Muscle of arm (tissue), 1 donor: ENCODE measurements at regions not wholly inside any gene's neighbourhood (a gene's known extent, or its start where the extent isn't known, plus 50 kb on each side); places are given as distances from the start of the nearest gene placed in this dataset.
A peak's percentile ranks its signal among the peaks of the same experiment; 100 is the strongest.

ENCODE experiments used
- DNase-seq: peaks from one replicate; pipeline ENCODE4 v3.0.0-alpha.2; 2013

- no peak for DNase-seq
Measured at GRCh38 chr3:162193148-162194095, 696.8 kb downstream of the OTOL1 start.

DNA sequence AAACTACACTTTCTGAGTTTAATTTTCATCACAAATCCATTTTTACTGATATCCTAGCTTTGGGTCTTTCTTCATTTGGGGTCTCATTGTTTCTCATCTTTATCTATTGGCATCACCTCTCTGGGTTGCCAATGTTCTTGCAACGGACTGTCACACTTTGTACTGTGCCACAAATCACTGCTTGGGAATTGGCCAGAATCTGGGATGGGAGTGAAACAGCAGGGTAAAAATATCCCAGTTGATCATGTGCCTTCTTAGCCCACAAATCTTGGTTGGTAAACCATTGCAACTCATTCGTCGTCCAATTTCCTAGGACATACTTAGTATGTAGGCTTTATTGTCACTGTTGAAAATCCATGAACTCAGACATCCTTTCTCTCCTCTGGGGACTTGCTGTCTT lies 698.5 kb downstream of the OTOL1 start:
- DNase-seq = no peak

- DNase-seq = no peak
Measured at GRCh38 chr3:162196964-162197363, 700.4 kb downstream of the OTOL1 start.

- no peak for DNase-seq
Measured at GRCh38 chr3:162200836-162201235, 704.2 kb downstream of the OTOL1 start.

- no peak for DNase-seq
Measured at GRCh38 chr3:162206648-162207047, 710.0 kb downstream of the OTOL1 start.

DNA sequence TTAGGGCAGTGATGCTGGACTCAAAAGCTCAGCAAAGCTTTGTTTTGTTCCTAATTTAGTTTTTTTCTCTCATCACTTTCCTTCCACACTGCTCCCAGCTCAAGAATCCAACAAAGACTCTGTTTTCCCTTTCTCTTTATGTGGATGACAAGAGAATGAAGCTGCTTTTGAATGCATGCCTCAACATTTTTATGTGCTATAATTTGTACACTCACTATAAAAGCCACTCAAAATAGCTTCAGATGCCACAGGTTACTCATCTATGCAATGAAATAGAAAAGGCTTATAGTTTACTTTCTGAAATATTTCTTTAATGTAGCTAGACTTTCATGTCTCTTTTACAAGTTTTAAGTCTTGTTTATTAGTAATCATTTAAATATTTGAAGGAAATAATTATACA lies 714.9 kb downstream of the OTOL1 start:
- no peak for DNase-seq

GRCh38 chr3:162213196-162213595 lies 716.6 kb downstream of the OTOL1 start:
- no peak for DNase-seq

- peak; percentile 52 for DNase-seq
Measured at GRCh38 chr3:162213956-162214355, 717.3 kb downstream of the OTOL1 start.

- DNase-seq = peak; percentile 91
Measured at GRCh38 chr3:162217647-162218046, 721.0 kb downstream of the OTOL1 start.

DNA sequence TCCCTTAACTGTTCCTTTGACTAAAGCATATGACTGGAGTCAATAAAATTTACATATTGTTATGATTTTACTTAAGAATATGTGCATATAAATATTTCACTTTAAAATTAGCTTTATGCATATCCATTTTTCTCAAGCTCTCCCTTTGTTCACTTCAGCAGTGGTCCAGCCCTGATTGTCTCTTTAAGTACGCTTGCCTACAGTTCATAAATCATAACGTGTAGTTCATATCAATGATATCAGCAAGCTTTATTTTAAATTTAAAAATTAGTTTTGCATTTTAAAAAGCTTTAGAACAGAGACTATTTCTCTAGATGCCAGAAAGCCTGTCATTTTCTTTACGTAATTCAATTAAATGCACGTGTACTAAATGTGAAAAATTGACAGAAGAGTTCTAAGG lies 721.9 kb downstream of the OTOL1 start:
- no peak for DNase-seq

DNA sequence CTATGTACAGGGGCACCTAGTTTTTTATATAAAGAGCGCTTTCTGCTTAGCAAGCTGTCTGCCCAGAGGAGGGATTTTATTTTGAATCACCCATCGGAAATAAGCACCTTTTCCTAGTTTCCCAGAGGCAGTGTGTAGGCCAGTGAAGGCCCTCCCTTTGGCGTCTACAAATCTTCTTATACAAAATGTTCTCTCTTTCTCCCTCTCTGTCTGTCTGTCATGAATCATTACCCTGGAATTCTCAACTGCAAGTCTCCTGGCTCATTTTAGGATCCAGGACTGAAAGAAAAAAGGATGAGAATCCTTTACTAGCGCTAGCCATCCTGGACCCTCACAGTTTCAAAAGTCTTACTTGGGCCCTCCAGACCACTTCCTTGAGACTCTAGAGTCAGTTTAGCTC lies 728.1 kb downstream of the OTOL1 start:
- DNase-seq = no peak

DNA sequence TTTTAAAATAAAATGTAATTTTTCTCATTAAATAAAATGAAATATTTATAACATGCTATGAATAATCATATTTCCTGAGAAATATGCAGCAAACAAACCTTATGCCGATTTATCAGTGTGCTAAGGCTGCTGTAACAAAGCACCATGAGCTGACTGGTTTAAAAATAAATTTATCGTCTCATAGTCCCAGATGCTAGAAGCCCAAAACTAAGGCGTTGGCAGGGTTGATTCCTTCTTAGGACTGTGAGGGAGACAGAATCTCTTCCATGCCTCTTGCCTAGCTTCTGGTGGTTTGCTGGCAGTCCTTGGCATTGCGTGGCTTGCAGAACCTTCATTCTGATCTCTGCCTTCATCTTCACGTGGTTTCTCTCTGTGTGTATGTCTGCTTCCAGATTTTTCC lies 740.3 kb downstream of the OTOL1 start:
- DNase-seq = no peak

DNA sequence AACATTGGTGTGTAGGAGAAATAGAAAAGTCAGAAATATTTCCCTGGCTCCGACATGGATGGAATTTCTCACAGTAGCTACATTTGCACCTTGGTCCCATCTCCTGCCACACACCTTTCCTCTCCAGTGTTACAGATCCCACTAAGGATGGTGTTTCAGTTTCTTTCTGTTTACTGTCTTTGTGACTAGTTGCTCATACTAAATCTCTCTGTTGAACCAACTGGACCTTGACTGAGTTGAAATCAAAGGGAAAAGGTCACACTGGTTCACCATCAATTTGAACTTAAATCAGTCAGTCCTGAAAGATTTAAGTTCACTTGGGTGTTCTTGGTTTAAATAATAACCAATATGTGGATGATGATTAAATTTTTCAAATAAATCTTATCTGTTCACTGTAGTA lies 754.2 kb downstream of the OTOL1 start:
- no peak for DNase-seq

DNA sequence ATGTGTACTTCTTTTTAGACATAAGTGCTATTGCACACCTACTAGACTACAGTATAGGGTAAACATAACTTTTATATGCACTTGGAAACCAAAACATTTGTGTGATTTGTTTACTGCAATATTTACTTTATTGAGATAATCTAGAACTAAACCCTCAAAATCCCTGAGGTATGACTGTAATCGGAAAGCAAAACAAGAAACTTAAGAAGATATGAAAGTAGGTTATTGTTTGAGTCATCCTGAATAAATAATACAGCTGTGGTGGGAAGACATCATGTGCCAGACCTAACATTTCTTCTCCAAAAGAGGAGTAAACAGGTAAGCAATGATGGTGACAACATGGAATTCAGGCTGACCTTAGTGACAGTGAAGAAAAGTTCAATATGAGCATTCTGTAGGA lies 765.5 kb downstream of the OTOL1 start:
- no peak for DNase-seq

DNA sequence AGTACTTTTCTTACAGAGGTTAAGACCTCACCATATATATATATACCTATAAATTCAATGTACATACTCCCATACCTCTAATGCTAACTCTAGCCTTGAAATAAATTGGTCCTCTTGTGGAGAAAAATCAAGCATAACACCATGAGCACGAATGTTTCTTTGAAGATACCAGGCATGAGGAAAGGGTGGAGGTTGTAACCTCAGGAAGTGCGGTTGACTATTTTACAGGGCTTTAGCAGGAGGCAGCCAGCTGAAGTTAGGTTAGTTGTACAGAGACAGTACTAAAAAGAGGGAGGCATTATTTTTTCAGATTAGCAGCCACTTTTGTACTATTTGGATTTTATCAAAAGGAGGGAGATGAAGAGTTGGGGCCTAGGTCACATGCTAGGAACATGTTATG lies 767.0 kb downstream of the OTOL1 start:
- DNase-seq = no peak

GRCh38 chr3:162269636-162270458 lies 773.2 kb downstream of the OTOL1 start:
- no peak for DNase-seq

DNA sequence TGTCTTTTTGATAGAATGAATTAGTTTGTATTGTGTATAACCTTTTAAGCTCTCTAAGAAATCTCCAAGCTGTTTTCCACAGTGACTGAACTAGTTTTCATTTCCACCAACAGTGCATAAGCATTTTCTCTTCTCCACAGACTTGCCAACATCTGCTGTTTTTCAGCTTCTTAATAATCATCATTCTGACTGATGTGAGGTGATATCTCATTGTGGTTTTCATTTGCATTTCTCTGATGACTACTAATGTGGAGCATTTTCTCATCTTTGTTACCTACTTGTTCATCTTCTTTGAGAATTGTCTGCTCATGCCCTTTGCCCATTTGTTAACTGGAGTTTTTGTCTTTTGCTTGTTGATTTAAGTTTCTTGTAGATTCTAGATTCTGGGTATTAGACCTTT lies 777.5 kb downstream of the OTOL1 start:
- DNase-seq = no peak

DNA sequence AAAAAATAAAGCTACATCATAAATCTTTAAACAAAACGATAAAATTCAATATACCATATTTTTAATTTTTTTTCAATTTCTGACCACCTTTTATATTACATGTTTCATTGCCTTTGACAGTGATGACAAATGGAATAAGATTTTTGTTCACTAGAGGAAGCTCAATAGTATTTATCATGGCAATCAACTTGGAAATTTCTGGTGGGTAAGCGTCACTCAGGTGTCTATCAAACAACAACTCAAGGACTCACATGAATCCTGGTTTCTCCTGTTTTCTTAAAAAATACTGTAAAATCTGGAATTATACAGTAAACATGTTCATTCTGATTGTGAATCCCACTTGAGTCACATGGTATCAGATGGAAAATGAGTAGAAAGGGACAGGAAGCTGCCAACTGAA lies 782.2 kb downstream of the OTOL1 start:
- DNase-seq = no peak

GRCh38 chr3:162285259-162285658 lies 788.7 kb downstream of the OTOL1 start:
- DNase-seq = no peak

GRCh38 chr3:162287600-162287999 lies 791.0 kb downstream of the OTOL1 start:
- no peak for DNase-seq

DNA sequence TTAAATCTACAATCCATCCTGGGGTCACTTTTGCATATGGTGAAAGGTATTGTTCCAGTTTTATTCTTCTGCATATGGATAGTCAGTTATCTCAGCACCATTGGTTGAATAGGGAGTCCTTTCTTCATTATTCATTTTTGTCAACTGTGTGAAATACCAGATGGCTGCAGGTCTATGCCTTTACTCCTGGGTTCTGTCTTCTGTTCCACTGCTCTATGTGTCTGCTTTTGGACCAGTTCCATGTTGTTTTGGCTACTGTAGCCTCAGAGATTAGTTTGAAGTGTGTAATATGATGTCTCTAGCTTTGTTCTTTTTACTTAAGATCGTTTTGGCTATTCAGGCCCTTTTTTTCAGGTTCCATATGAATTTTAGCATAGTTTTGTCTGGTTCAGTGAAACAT lies 795.8 kb downstream of the OTOL1 start:
- DNase-seq = no peak

DNA sequence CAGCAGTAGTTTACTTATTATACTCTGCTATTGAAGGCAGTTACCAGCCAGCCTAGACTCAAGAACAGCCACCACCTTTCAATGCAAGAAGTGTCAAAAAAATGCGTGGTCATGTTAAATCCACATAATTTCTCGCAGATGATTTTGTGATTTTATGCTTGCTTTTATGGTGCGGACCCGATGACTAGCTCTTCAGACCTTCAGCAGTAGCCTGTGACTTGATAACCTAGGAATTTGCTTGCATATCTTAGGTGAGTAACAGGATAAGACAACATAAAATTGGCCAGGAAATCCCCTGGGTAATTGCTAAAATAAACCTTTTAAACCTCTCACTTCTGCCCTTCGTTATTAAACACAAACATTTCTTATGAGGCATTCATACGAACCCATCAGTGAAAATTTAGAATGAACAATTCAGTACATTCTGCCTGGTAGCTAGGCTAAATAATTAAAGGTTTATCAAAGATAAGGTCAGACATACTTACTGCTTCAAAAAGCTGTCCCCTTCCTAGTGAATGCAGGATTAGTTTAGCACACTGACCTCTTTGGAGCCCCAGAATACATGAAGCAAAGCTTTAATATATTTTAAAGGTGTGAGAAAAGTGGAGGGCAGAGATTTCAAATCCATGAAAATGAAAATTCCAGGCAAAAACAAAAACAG lies 798.8 kb downstream of the OTOL1 start:
- DNase-seq = no peak
